GM19238 (cell line): ENCODE measurements at regions not wholly inside any gene's neighbourhood (a gene's known extent, or its start where the extent isn't known, plus 50 kb on each side); places are given as distances from the start of the nearest gene placed in this dataset.
"Not testable (repeated sequence)": the region's sequence is repeated elsewhere in the genome, so short reads cannot be mapped to it uniquely, and the experiment has no call there.

ENCODE experiments used
- DNase-seq: peaks from one replicate; pipeline ENCODE4 v3.0.0; 2011; ENCODE audit warnings: low spot score; ENCODE audit not compliant: insufficient read length

DNA sequence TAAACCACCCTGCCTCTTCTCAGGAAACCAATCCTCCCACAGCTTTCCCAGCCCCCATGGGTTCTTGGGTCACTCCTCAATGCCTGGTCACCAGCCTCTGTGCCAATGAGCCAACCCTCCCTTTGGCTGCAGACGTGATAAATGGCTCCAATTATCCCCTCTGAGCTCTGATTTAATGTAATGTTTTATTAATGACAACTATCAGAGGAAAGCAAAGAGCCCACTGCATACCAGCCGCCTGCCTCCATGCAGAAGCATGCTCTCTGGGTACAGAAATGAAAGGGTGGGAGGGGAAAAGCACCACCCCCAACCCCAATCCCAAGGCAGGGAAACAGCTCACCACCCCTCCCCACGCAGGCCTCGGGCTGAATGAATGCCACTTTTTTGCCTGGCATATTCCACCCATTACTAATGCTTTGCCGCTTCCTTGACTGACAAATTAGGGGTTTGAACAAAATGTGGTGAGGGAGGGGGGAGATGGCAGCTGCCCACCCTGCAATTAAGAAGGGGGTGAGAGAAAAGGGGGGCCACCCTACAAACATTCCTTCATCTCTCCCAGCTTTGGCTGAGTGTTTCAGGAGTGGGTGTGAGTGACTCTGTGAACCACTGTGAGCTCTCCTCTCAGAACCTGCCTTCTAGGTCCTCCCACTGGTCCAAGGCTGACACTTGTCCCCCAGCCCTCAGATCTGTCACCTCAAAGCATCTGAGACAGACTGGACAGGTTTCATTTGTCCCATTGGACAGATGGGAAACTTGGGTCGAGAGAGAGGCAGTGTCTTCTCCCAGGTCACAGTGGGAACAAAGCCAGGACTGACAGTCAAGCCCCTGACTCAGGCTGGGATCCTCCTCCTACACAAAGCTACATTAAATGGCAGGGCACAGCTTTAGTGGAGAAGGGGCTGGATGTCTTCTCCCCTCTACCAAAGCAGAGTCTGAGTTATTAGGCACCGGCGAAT lies 161.5 kb downstream of the TMEM132E start:
- no peak for DNase-seq

DNA sequence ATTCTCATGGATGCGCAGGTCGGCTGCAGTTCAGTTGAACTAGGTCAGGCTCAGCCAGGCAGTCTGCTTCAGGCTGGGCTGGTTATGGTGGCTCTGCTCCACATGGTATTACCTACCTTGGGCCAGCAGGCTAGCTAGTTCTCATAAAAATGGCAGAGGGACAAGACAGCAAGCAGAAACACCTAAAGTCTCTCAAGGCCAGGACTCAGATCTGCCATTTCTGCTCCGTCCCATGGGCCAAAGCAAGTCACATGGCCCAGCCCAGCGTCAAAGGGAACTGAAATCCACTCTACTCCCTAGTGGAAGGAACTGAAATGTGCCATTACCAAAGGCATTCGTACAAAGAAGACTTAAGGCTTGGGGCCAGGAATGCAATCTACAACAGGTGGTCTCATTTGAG lies 160.0 kb downstream of the TMEM132E start:
- DNase-seq: no peak

DNA sequence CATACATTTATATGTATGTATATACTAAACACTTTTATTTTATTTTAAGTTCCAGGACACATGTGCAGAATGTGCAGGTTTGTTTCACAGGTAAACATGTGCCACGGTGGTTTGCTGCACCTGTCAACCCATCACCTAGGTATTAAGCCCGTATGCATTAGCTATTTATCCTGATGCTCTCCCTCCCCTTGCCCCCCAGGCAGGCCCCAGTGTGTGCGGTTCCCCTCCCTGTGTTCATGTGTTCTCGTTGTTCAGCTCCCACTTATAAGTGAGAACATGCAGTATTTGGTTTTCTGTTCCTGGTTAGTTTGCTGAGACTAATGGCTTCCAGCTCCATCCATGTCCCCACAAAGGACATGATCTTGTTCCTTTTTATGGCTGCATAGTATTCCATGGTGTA lies 158.3 kb downstream of the TMEM132E start:
- DNase-seq: not testable (repeated sequence)

DNA sequence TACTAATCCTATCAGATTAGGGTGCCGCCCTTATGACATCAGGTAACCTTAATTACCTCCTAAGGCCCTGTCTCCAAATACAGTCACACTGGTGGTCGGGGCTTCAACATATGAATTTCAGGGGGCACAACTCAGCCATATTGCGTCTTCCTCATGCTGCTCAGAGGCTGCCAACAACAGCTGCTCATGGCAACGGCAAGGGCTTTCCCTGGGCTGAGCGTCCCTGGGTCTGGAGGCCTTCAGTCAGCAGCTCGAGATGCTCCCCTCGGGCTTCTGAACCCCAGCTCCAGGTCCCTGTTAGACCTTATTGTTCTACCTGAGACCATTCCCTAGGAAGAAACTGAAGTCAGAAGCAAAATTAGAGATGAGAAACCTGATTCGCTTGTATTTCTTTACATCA lies 157.2 kb downstream of the TMEM132E start:
- no peak for DNase-seq

DNA sequence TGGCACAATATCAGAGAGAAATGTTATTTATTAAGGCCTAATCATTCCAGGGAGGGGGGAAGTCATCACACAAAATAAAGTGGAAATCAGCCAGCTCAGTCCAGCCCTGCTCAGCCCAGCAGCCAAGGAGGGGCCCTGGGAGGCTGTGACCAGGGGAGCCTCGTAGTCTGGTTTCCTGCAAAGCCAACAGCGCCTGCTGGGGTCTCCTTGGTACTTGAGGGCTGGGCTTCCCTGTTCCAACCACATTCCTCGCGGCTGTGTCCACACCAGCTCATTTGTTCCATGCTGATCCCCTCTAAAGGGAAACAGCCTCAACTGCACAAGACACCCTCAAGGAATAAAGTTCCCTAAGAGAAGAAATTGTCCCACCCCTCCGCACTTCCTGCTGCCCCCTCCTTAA lies 154.0 kb downstream of the TMEM132E start:
- DNase-seq: no peak

DNA sequence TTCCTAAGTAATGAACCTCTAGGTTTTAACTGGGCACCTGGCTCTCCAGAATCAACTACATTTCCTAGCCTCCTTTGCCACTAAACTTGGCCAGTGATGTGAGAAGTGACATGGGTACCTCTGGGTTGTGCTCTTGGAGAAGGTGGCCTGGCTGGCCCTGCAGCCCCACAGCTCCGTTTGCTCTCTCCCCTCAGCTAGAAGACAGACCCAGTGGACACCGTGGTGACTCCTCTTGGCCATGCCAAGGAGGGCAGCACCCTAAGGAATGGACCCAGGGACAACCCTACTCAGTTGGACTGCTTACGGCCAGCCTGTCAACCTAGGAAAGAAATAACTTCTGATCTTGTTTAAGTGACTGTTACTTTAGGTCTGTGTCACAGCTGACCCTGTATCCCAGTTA lies 151.4 kb downstream of the TMEM132E start:
- DNase-seq: no peak

DNA sequence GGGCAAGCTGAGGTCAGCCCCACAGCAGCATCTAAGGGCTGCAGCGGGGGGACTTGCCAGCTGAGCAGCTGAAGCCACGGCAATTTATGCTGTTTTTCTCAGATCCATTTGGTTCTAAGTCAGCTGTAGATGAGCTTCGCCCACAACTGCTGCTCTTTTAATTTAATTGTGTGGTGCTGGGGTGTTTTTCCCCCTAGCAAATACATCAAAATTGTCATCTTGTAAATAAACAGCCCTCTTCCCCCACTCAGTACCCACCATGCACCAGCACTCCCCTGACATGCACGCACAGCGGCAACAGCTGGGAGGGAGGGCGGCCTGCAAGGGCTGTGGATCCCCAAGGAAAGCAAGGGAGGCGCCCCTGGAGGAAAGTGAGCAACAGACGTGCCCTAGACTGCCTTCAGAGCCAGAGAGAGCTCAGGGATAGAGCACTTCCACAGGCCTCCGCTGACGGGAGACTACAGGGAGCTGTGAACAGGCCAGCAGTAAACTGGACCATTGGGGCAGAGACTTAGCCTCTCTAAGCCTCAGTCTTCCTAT lies 149.5 kb downstream of the TMEM132E start:
- DNase-seq: no peak

DNA sequence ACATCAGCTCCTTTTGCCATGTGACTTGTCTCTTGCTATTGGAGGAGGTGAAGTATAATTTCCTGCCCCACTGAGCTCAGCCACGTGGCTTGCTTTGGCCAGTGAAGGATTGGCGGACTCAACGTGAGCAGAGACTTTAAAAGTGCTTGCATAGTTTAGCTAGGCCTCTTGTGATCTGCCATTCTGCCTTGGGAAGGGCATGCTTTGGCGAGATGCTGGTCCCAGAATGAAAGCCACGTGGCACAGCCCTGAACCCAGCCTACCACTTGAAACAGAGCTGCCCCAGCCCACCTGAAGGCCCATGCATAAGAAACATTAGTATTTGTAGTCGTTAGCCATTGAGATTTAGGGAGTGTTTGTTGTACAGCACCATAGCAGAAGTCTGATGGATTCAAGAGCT lies 148.2 kb downstream of the TMEM132E start:
- DNase-seq: no peak

DNA sequence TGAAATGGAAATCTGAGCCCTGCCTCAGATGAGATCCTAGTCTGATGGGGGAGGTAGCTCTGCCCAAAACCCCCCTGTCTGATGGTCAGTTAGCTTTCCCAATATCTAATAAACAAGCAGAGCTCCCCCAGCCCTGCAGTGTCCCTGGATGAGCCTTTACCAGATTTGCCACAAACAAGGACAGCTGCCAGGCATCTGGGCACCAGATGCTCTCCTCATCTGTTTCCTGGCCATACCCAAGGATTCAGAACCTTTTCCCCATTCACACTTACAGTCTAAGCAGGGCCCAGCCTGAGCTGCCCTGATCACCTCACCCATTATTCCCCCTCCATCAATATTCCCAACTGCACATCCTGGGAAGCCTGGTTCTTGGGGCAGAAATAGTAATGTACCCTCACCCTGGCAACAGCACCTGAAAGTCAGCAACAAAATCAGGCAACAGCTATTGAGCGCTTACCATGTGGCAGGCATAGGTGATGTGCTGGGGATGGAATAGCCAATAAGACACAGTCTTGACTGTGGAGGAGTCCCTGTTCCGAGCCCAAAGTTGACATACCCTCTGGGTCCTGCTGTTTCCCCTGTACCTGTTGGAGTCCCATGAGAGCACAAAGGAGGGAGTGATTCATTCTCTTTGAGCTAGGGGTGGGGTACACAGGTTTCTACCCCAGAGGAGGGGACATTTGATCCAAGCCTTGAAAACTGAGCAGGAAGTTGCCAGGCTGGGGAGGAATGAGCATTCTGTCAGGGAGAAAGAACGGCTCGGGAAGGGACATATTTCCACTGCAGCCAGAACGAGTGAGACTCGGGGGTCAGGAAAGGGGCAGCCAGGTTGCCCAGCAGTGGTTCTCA lies 147.4 kb downstream of the TMEM132E start:
- DNase-seq: no peak

DNA sequence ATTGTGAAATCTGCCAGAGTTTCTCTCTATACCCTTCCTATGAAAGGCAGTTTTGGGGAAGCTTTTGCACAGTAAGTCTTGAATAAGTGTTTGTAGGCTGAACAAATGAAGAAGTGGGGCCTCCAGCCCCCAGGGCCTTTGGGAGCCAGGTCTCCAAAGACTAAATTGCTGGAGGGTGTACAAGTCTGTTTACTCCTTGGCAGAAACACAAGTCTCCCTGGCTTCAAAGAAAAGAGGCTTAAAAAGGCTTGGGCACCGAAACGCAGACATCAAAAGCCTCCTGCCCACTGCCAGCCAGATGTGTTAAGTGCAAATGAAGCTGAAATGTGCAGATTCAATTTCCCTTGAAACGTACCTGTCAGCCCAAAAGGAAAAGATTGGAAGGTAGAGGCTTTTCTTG lies 146.3 kb downstream of the TMEM132E start:
- no peak for DNase-seq

DNA sequence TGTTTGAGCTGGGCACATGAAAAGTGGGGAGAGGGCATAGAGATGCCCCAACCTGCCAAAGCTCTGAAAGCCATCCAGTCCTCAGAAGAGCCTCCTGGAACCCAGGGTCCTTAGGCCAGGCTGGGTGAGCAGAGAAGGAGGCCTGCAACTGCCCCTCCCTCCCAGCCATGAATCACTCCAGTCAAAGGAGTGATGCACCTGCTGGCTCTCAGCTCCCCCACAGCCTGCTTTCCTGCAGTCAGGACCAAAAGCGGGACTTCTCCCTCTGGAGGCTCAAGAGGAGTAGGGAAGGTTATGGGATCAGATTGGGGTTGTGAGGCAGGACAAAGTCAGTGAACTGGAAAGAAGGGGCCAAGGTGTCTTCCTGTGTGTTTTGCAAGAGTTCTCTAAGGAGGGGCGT lies 145.6 kb downstream of the TMEM132E start:
- no peak for DNase-seq

DNA sequence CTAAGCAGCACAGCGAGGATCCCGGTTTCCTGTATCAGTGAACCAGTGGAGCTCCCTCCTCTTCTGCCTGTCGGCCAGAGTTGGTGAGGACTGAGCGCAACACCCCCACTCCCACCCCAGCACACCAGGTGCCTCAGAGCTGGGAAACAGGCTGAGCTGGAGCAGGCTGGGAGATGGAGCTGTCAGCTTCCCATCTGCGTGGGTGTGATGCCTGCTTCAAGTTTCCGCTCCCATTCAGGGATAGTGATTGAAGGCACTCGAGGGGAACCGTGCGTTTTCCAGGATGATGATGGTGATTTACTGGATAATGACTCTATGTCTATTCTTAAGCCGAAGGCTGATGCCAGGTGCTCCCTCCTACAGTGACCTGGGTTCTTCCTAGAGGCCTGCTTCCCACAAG lies 144.5 kb downstream of the TMEM132E start:
- no peak for DNase-seq

DNA sequence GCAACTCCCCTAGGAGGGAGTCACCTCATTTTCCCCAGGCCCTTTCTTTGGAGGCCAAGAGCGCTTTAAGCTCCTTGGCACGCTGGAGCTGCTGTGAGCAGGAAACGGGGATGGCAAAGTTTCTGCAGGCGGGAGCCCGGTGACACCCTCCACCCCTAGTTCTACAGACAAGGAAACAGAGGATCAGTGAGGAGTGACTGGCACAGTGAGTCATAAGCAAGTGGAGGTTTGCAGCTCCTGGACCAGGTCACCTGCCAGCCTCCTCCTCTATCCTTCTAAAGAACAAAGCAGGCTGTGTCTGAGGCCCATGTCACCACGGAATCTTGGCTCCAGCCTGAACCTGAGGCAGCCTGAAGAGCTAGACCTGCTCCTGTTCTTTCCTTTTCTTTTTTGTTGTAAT lies 141.9 kb downstream of the TMEM132E start:
- DNase-seq: no peak

DNA sequence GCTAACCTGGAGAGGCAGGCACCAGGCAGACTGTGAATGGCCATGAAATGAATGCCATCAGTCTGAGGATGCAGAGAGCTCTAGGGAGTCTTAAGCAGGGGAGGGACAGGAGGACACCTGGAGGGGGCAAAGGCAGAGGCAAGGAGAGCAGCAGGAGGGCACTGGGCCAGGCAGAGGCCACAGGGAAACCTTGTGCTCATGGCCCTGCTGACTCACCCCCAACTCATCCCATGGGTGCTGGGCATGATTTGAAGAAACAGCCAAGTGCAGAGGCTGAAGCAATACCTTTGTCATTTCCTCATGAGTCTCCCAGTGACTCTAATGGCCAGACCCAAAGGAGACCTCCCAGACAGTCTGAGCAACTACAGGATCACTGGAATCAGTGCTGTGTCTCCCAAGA lies 141.4 kb downstream of the TMEM132E start:
- DNase-seq: no peak

DNA sequence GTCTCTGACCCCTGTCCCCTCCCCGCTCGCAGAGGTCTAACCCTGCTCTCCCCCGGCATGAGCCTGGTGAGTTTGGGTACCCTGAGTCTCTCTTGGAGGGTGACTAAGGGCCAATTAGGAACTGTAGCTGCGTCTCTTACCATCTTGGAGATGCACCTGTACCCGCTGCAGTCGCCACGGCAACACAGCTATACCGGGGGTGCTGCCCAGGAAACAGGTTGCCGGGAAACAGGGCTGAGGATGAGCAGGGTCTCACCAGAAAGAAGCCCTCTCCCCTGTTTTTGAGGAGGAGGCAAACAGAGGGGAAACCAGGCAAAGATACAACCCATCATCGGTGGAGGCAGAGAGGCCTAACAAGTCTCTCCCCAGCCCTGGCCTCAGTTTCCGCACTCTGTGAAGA lies 140.2 kb downstream of the TMEM132E start:
- no peak for DNase-seq

DNA sequence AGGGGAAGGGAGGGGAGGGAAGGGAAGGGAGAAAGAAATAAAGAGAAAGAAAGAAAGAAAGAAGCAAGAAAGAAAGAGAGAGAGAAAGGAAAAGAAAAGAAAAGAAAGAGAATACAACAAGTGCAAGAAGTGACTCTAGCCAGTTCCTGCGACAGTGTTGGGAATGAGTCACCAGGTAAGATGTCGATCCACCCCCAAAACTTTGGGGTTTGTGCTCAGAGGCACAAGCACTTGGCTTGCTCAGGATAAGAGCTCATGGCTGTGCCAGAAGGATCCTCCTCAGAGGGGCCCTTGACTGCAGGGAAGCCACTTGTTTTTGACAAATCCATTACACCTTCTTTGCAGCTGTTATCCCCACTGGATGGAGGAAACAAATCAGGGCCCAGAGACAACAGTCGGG lies 137.7 kb downstream of the TMEM132E start:
- DNase-seq: no peak

DNA sequence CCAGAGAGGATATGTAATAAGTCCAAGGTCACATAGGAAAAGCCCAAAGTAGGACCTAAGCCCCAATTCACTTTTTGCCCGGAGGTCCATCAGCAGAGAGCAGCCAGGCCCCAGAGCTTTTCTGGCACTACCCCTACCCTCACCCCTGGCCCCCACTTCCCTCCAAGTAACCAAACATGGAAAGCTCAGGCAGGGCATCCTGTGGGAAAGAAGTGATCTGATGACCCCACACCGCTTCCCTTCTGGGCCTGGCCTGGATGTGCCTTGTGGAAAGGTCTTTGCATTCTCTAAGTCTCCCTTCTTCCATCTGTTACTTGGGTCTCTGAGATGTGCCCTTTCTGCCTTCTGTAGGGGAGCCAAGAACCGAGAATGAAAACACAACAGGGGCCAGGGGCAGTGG lies 136.9 kb downstream of the TMEM132E start:
- no peak for DNase-seq

DNA sequence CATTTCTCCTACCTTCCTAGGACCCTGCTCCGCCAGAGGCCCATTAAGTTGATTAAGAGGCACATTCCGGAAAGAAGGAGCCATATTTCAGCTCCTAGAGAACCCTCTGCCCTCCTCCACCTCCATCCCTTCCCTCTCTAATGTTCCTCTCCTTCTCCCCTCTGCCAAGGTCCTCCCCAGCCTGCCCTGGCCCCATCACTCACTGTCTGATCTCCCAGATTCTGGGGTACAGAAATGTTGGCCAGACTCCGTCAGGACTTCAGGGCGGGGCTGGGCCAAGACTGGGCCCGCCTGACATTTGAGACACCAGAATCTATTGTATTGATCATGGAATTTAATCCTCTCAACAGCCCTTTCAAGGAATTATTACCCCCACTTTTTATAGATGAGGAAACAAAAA lies 136.1 kb downstream of the TMEM132E start:
- DNase-seq: no peak

DNA sequence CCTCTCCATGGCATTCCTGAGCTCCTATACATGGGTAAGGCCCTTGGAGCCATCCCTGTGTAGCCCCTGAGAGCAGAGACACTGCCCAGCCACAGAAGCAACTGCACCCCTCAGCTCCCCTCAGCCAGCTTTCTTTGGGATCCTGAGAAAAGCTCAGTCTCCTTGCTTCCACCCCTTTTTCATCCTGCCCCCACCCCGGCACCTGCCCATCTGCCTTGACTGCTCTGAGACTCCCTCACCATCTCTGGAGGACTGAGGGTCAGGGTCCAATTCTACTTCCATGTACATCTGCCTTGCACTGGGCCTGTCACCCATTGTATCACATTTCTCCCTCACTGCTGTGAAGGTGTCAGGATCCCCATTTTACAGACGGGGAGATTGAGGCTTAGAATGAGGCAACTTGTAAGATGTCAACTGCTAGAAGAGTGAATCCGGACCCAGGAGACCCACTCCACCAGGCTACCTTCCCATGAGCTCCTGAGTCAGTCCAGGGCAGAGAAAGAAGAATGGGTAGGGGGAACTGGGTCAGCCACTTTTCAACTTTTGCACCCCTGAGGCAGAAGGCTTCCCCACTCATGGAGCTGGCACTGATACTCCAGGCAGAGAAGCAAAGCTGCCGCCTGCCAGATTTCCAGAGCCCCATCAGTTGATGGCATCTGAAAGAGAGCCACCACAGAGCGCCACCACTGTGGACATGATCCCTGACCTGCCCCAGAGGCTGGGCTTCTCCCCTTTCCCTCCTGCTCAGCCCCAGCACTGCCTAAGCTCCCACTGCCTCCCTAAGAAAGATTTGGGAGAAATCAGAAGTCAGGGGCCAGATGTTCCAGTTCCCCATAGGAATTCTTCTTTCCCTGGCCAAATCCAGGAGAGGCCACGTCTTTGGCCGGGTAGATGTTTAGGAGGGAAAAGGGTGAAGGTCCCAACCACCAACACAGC lies 135.4 kb downstream of the TMEM132E start:
- no peak for DNase-seq

DNA sequence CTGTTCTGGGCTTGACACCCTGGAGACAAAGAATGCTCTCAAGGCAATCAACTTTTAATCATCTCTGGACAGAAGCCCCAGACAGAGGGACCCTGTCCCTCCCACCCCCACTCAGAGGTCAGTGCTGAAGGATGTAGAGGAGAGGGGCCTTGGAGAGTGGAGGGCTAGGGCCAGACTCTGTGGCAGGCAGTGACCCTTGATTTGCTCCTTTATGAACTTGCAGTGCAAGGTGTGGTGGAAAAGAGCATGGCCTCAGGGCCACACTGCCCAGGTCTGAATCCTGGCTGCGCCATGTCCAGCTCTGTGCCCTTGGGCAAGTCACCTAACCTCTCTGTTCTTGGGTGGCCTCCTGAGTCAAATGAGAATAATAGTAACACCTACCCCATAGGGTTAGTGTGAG lies 134.3 kb downstream of the TMEM132E start:
- DNase-seq: no peak
